Smooth muscle cell (in vitro differentiated cells): ENCODE measurements at regions not wholly inside any gene's neighbourhood (a gene's known extent, or its start where the extent isn't known, plus 50 kb on each side); places are given as distances from the start of the nearest gene placed in this dataset.

Experiments used
- DNase-seq: peaks from one replicate; lab custom pipeline; 2025; ENCODE audit not compliant: unreplicated experiment; lab: John Stamatoyannopoulos, UW
- H2AFZ ChIP-seq: fragments of 200-600 bp; sonication (generic); 2 replicates; pipeline ENCODE4 v1.6.0; 2016; ENCODE audit warnings: antibody characterized with exemption, low read depth, mild to moderate bottlenecking
- H3F3A ChIP-seq: fragments of 200-600 bp; sonication (generic); 2 replicates; pipeline ENCODE4 v1.6.0; 2017; ENCODE audit warnings: antibody characterized with exemption, low read depth
- H3K27ac ChIP-seq: fragments of 200-600 bp; sonication (generic); 2 replicates; pipeline ENCODE4 v1.5.1; 2016; ENCODE audit warnings: low read depth, mild to moderate bottlenecking
- H3K27me3 ChIP-seq: fragments of 200-600 bp; sonication (generic); 2 replicates; pipeline ENCODE4 v1.6.1; 2016; ENCODE audit warnings: low read depth, mild to moderate bottlenecking
- H3K36me3 ChIP-seq: fragments of 200-600 bp; sonication (generic); 2 replicates; pipeline ENCODE4 v1.5.1; 2016; ENCODE audit warnings: low read depth
- H3K4me1 ChIP-seq: fragments of 200-600 bp; sonication (generic); 2 replicates; pipeline ENCODE4 v1.5.1; 2016; ENCODE audit warnings: low read depth
- H3K4me2 ChIP-seq: fragments of 200-600 bp; sonication (generic); 2 replicates; pipeline ENCODE4 v1.6.0; 2016; ENCODE audit warnings: mild to moderate bottlenecking
- H3K4me3 ChIP-seq: fragments of 200-600 bp; sonication (generic); 2 replicates; pipeline ENCODE4 v1.5.1; 2016; ENCODE audit warnings: mild to moderate bottlenecking
- H3K79me2 ChIP-seq: fragments of 200-600 bp; sonication (generic); 2 replicates; pipeline ENCODE4 v1.6.0; 2016; ENCODE audit warnings: low read depth, mild to moderate bottlenecking
- H3K9ac ChIP-seq: fragments of 200-600 bp; sonication (generic); 2 replicates; pipeline ENCODE4 v1.6.0; 2016; ENCODE audit warnings: low read depth
- H3K9me3 ChIP-seq: fragments of 200-600 bp; sonication (generic); replicated peaks from 2 replicates; pipeline ENCODE4 v1.5.1; 2016; ENCODE audit warnings: low read depth
- H4K20me1 ChIP-seq: fragments of 200-600 bp; sonication (generic); 2 replicates; pipeline ENCODE4 v1.6.0; 2016; ENCODE audit warnings: low read depth
- WGBS: methylation state at CpG from one replicate; pipeline ENCODE4 v1.1.7; 2016; ENCODE audit warnings: low lambda C conversion rate; 5-methylcytosine and 5-hydroxymethylcytosine counted together
- TF ChIP-seq, protein P1 (sequence below): fragments of 200-600 bp; sonication (generic); IDR thresholded peaks from 2 replicates; pipeline ENCODE4 v1.5.1; 2017; ENCODE audit warnings: borderline replicate concordance, mild to moderate bottlenecking, antibody characterized with exemption; ENCODE audit not compliant: insufficient read depth, poor library complexity, severe bottlenecking

DNA sequence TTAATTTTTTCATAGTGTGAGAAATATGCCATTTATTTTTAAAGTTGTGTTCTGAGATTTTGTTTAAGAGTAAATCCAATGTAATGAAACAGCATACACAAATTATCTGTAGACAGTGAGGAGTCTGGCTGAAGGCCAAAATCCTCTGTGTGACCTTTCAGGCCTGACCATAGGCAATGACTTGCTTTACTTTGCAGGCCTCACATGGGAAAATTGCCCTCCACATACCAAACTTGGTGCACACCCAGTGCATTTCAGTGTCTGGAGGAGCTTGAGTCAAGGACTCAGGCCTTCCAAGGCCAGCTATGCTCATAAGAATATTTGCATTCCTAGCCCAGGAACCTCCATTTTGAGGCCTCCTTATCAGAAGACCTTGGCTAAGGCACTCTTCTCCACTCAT lies 430.1 kb downstream of the GABRG1 start:
- Histone ChIP-seq H3K4me2 (no peak overlapping the region), H3K27ac (no peak overlapping the region), H2AFZ (no peak overlapping the region), H3F3A (no peaks in the 10 kb centered on the region), H3K79me2 (no peaks in the 10 kb centered on the region), H3K27me3 (no peaks in the 10 kb centered on the region), H3K4me3 (no peak overlapping the region), H3K9me3 (no peaks in the 10 kb centered on the region), H3K4me1 (peaks cover 5% of the 10 kb centered on the region), H3K9ac (no peak overlapping the region), H4K20me1 (no peaks in the 10 kb centered on the region), H3K36me3 (no peaks in the 10 kb centered on the region)
- TF ChIP-seq, protein P1, sequence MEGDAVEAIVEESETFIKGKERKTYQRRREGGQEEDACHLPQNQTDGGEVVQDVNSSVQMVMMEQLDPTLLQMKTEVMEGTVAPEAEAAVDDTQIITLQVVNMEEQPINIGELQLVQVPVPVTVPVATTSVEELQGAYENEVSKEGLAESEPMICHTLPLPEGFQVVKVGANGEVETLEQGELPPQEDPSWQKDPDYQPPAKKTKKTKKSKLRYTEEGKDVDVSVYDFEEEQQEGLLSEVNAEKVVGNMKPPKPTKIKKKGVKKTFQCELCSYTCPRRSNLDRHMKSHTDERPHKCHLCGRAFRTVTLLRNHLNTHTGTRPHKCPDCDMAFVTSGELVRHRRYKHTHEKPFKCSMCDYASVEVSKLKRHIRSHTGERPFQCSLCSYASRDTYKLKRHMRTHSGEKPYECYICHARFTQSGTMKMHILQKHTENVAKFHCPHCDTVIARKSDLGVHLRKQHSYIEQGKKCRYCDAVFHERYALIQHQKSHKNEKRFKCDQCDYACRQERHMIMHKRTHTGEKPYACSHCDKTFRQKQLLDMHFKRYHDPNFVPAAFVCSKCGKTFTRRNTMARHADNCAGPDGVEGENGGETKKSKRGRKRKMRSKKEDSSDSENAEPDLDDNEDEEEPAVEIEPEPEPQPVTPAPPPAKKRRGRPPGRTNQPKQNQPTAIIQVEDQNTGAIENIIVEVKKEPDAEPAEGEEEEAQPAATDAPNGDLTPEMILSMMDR, result no peak
- DNase-seq, result no peak

DNA sequence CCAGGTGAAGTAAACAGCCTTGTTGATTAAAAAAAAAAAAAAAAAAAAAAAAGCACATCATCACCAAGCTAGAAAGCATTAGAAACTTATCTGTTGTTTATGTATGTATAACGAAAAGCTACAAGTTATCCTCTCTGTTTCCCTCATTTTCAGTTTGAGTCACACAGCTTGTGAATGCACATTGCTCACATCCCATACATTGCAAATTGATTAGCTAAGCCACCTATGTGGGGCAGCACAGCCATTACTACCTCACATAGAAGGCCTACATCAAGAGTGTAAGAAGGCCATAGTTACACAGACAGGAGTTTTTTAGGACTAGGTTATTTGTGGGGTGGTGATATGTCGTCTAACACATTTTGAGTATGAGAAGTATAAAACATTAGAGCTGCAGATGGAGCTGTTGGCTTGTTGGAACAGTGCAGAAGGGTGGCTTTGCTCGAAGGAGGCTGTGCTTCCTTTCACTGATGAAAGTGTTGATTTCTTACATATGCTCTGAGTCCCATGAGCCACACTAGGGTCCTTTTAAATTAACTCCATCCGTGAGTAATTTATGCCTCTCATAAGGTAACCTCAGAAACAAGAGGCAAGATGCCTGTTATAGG lies 431.6 kb downstream of the GABRG1 start:
- no peak overlapping the region for H3K27ac ChIP-seq
- H3K9me3 ChIP-seq, result no peaks in the 10 kb centered on the region
- TF ChIP-seq, protein P1, result no peak
- peaks cover 5% of the 10 kb centered on the region for H3K4me1 ChIP-seq
- DNase-seq, result no peak
- H3K36me3 ChIP-seq, result no peaks in the 10 kb centered on the region
- WGBS, result 69% methylated on average over 4 of the region's 4 CpGs
- no peaks in the 10 kb centered on the region for H3K79me2 ChIP-seq
- H2AFZ ChIP-seq, result no peak overlapping the region
- no peaks in the 10 kb centered on the region for H4K20me1 ChIP-seq
- no peaks in the 10 kb centered on the region for H3K27me3 ChIP-seq
- no peak overlapping the region for H3K9ac ChIP-seq
- H3F3A ChIP-seq, result no peaks in the 10 kb centered on the region
- H3K4me3 ChIP-seq, result no peak overlapping the region
- no peak overlapping the region for H3K4me2 ChIP-seq

DNA sequence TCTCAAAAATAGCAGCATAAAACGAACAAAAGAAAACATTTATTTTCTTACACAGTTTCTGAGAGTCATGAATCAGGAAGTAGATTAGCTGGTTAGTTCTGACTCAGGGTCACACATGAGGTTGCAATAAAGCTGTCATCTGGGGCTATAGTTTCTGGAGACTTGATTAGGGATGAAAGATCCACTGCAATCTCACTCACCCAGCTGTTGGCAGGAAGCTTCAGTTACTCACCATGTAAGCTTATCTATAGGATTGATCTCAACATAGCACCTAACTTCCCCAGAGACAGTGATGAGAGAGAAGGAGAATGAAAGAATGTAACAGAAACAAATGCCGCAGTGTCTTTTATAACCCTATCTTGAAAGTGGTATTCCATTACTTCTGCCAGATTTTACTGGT lies 435.5 kb downstream of the GABRG1 start:
- WGBS, result 46% methylated on average over 2 of the region's 2 CpGs
- H3K27me3 ChIP-seq, result no peaks in the 10 kb centered on the region
- TF ChIP-seq, protein P1, result no peak

DNA sequence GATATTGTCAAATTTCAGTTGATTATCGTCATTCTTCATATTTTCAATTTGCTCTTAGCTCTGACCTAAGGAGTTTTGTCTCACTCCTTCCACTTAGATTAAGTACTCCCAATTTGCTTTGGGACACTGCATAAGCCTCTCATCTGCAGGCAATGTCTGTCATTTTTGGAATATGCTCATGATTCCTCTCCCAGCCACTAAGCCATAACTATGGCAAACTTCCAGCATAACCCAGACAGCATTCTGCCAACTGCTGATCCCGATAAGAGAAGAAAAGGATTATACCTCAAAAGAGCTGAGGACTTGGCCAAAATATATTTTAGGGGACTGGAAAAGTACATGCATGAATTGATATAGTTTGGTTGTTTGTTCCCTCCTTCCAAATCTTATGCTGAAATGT lies 444.4 kb downstream of the GABRG1 start:
- no peak overlapping the region for H3K4me3 ChIP-seq
- H3K27me3 ChIP-seq, result no peaks in the 10 kb centered on the region
- H2AFZ ChIP-seq, result no peak overlapping the region
- TF ChIP-seq, protein P1, result no peak
- no peaks in the 10 kb centered on the region for H3F3A ChIP-seq
- no peaks in the 10 kb centered on the region for H3K79me2 ChIP-seq
- WGBS, result 87% methylated on average over 2 of the region's 2 CpGs
- no peaks in the 10 kb centered on the region for H3K36me3 ChIP-seq
- H3K4me2 ChIP-seq, result no peak overlapping the region
- no peak overlapping the region for H3K9ac ChIP-seq
- DNase-seq, result no peak
- H4K20me1 ChIP-seq, result no peaks in the 10 kb centered on the region
- H3K4me1 ChIP-seq, result no peaks in the 10 kb centered on the region
- no peaks in the 10 kb centered on the region for H3K9me3 ChIP-seq
- no peak overlapping the region for H3K27ac ChIP-seq

More for the DNA sequence above, 435.5 kb downstream of the GABRG1 start:
- no peaks in the 10 kb centered on the region for H3F3A ChIP-seq
- H3K27ac ChIP-seq, result no peak overlapping the region
- no peak overlapping the region for H3K9ac ChIP-seq
- no peaks in the 10 kb centered on the region for H3K36me3 ChIP-seq
- H2AFZ ChIP-seq, result no peak overlapping the region
- H3K4me3 ChIP-seq, result no peak overlapping the region
- no peaks in the 10 kb centered on the region for H3K4me1 ChIP-seq
- DNase-seq, result no peak
- H3K4me2 ChIP-seq, result no peak overlapping the region
- no peaks in the 10 kb centered on the region for H3K9me3 ChIP-seq
- H3K79me2 ChIP-seq, result no peaks in the 10 kb centered on the region
- no peaks in the 10 kb centered on the region for H4K20me1 ChIP-seq
